Activated naive CD4-positive, alpha-beta T cell treated with anti-CD3 and anti-CD28 coated beads for 36 hours (primary cell): ENCODE measurements at regions not wholly inside any gene's neighbourhood (a gene's known extent, or its start where the extent isn't known, plus 50 kb on each side); places are given as distances from the start of the nearest gene placed in this dataset.

ENCODE experiments used
- CTCF ChIA-PET: fragments of 350-600 bp; sonication (Branson Sonifier 250); formaldehyde crosslinking; loops from one replicate; lab custom pipeline; 2021; ENCODE audit warnings: antibody characterized with exemption; lab: Charles Lee
- DNase-seq: peaks from one replicate; pipeline ENCODE4 v3.0.0-alpha.2; 2020
- H3K27ac Mint-ChIP-seq: one replicate; pipeline ENCODE4 v1.8.0; 2021; ENCODE audit warnings: mild to moderate bottlenecking, mixed read lengths
- H3K27me3 Mint-ChIP-seq: one replicate; pipeline ENCODE4 v1.8.0; 2021; ENCODE audit warnings: low read depth, mixed read lengths
- H3K36me3 Mint-ChIP-seq: one replicate; pipeline ENCODE4 v1.8.0; 2021; ENCODE audit warnings: low read depth, mixed read lengths
- H3K4me1 Mint-ChIP-seq: one replicate; pipeline ENCODE4 v1.8.0; 2021; ENCODE audit warnings: low read depth, mixed read lengths
- H3K4me3 Mint-ChIP-seq: one replicate; pipeline ENCODE4 v1.8.0; 2021; ENCODE audit warnings: mild to moderate bottlenecking, moderate library complexity, mixed read lengths
- H3K9me3 Mint-ChIP-seq: one replicate; pipeline ENCODE4 v1.8.0; 2021; ENCODE audit warnings: mixed read lengths
- intact Hi-C: fragments of 100-400 bp; cut with micrococcal nuclease; formaldehyde crosslinking; loops from one replicate; pipeline ENCODE4 v1.15.1; 2023

DNA sequence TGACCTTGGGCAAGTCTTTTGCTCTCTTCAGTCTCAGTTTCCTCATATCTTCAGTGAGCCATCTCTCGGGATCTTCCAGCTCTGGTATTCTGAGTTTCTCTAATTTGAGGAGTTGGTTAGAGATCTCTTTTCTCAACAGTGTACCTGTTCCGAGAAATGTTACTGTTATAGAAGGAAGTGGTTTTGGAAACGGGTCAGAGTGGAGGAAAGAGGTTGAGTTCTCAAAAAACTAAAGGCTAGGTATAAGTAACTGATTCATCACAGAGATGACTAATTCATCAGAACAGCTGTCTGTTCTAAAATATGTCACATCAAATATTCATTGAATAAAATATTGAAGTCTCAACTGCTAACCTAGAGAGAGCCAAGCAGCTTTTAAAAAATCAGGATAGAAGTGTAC is 106.6 kb downstream of the PALM2AKAP2 start:
- no peaks in the 10 kb centered on the region for H3K9me3 Mint-ChIP-seq
- H3K4me1 Mint-ChIP-seq = peaks cover 61% of the 10 kb centered on the region
- DNase-seq = peak; percentile 46
- intact Hi-C loops = loop anchor here (1.0 to 10.0 kb wide), 12 partner anchors 9 to 872 kb away; partner anchors contain the start of genes CTNNAL1 and TXN
- CTCF ChIA-PET = interaction anchor here (0.7 to 4.2 kb wide), 4 partner anchors 11 to 88 kb away, joined by 4 to 15 read pairs (median 6); no protein-coding TSS in a partner anchor
- H3K27ac Mint-ChIP-seq = peak overlapping the region; percentile 96
- no peak overlapping the region for H3K4me3 Mint-ChIP-seq
- no peaks in the 10 kb centered on the region for H3K27me3 Mint-ChIP-seq
- H3K36me3 Mint-ChIP-seq = peaks cover 2% of the 10 kb centered on the region

DNA sequence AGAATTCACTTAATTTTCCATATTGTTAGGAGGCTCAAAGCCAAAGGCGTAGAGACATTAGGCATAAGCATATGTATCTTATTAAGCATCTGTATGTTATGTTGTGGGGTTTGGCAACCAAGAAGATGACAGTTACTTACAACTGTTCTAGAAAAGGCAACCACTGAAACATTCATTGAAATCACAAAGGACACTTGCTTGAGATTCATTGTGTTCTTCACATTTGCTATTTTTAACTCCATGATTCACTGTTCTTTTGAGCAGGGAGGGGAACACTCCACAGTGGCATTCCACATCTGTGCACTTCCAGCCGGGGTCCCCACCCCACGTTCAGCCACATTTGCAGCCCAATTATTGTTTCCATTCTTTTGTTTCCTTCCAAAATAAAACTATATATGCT is 107.1 kb downstream of the PALM2AKAP2 start:
- Mint-ChIP-seq H3K4me3 (no peak overlapping the region), H3K27ac (peak overlapping the region; percentile 96), H3K27me3 (no peaks in the 10 kb centered on the region), H3K9me3 (no peaks in the 10 kb centered on the region), H3K36me3 (peaks cover 2% of the 10 kb centered on the region), H3K4me1 (peaks cover 61% of the 10 kb centered on the region)
- intact Hi-C loops = loop anchor here (2.0 to 10.0 kb wide), 5 partner anchors 370 to 872 kb away; partner anchors contain the start of genes CTNNAL1 and TXN
- no peak for DNase-seq
- CTCF ChIA-PET = interaction anchor here (0.6 to 4.2 kb wide), 6 partner anchors 11 to 261 kb away, joined by 3 to 15 read pairs (median 4); no protein-coding TSS in a partner anchor

DNA sequence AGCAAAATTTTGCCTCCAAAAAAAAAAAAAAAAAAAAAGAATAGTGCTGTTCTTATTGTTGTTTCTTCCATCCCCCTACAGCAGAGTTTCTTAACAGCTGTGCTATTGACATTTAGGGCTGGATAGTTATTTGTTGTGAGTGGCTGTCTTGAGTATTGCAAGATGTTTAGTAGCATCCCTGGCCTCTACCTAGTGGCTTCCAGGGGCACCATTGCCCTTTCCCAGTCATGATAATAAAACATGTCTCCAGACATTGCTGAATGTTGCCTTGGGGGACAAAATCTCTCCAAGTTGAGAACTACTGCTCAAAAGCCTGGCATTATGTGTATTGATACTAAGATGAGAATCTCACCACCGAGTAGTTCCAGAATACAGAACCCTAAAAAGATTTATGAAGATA is 108.7 kb downstream of the PALM2AKAP2 start:
- peaks cover 2% of the 10 kb centered on the region for H3K36me3 Mint-ChIP-seq
- peaks cover 66% of the 10 kb centered on the region for H3K4me1 Mint-ChIP-seq
- H3K9me3 Mint-ChIP-seq = no peaks in the 10 kb centered on the region
- no peak for DNase-seq
- H3K4me3 Mint-ChIP-seq = no peak overlapping the region
- peak overlapping the region; percentile 75 for H3K27ac Mint-ChIP-seq
- CTCF ChIA-PET = interaction anchor here (1.0 to 4.2 kb wide), 4 partner anchors 11 to 265 kb away, joined by 3 to 15 read pairs (median 6); no protein-coding TSS in a partner anchor
- no peaks in the 10 kb centered on the region for H3K27me3 Mint-ChIP-seq
- intact Hi-C loops = loop anchor here (10.0 kb wide), 3 partner anchors 444 to 874 kb away; partner anchors contain the start of gene CTNNAL1

DNA sequence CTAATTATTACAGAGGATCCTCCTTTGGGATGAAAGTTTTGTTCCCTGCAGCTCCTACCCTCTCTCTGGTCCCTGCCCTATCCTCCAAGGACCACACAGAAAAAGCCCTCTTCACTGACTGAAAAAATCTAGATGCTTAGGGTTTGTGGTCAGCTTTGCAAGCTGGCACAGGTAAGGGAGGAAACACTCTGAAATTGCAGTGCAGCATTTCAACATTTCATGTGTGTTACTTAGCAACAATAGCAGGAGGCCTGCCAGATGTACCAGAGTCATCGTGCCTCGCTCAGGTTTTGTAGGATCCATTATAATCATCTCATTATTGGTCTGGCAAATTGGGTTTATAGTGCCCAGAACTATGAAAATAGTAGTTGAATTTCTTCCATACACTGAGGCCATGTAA is 109.5 kb downstream of the PALM2AKAP2 start:
- H3K4me3 Mint-ChIP-seq = no peak overlapping the region
- intact Hi-C loops = loop anchor here (10.0 kb wide), 3 partner anchors 445 to 875 kb away; partner anchors contain the start of gene CTNNAL1
- H3K27ac Mint-ChIP-seq = peak overlapping the region; percentile 75
- H3K36me3 Mint-ChIP-seq = peaks cover 2% of the 10 kb centered on the region
- H3K27me3 Mint-ChIP-seq = no peaks in the 10 kb centered on the region
- peaks cover 68% of the 10 kb centered on the region for H3K4me1 Mint-ChIP-seq
- CTCF ChIA-PET = interaction anchor here (1.0 to 1.4 kb wide), 2 partner anchors 10 to 264 kb away, joined by 3 read pairs; no protein-coding TSS in a partner anchor
- no peaks in the 10 kb centered on the region for H3K9me3 Mint-ChIP-seq
- no peak for DNase-seq

DNA sequence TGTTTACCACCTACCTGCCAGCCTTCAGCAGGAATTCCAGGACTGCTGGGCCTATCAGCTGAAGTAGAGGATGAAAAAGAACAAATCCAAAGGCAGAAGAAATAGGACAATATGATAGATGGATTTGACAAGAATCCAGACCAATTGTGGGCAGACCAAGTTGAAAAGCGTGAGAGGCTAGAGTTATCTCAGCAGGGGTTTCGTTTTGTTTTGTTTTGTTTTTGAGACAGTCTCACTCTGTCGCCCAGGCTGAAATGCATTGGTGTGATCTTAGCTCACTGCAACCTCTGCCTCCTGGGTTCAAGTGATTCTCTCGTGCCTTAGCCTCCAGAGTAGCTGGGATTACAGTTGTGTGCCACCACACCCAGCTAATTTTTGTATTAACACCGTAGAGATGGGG is 113.2 kb downstream of the PALM2AKAP2 start:
- Mint-ChIP-seq H3K36me3 (peaks cover 2% of the 10 kb centered on the region), H3K4me1 (peaks cover 52% of the 10 kb centered on the region), H3K4me3 (no peak overlapping the region), H3K9me3 (peaks cover 2% of the 10 kb centered on the region), H3K27me3 (no peaks in the 10 kb centered on the region), H3K27ac (peak overlapping the region; percentile 78)
- no peak for DNase-seq
- CTCF ChIA-PET = interaction anchor here (1.2 to 2.8 kb wide), 3 partner anchors 10 to 251 kb away, joined by 3 to 8 read pairs (median 7); no protein-coding TSS in a partner anchor
- intact Hi-C loops = no loop called here

DNA sequence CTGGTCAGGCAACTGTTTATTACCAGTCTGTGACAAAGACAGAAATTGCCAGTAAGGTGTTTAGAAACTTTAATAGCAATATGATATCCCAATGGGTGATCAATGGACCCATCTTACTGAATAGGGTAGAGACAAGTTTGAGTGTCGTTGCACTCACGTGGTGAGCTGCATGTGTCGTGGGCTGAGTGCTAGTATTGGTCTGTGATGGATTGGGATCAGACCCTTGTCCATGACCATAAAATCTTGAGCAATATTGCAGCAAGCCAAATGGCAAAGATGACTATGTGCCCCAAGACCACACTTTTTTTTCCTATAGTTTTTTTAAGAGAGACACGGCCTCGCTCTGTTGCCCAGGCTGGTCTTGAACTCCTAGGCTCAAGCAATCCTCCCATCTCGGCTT is 114.5 kb downstream of the PALM2AKAP2 start:
- Mint-ChIP-seq H3K36me3 (peaks cover 2% of the 10 kb centered on the region), H3K4me3 (no peak overlapping the region), H3K9me3 (peaks cover 2% of the 10 kb centered on the region), H3K4me1 (peaks cover 43% of the 10 kb centered on the region), H3K27ac (peak overlapping the region; percentile 92), H3K27me3 (no peaks in the 10 kb centered on the region)
- CTCF ChIA-PET = interaction anchor here (0.7 kb wide), 1 partner anchor 1349 kb away, joined by 3 read pairs; no protein-coding TSS in a partner anchor
- DNase-seq = no peak
- intact Hi-C loops = loop anchor here (2.0 kb wide), 3 partner anchors 40 to 784 kb away; partner anchors contain the start of gene TXN

DNA sequence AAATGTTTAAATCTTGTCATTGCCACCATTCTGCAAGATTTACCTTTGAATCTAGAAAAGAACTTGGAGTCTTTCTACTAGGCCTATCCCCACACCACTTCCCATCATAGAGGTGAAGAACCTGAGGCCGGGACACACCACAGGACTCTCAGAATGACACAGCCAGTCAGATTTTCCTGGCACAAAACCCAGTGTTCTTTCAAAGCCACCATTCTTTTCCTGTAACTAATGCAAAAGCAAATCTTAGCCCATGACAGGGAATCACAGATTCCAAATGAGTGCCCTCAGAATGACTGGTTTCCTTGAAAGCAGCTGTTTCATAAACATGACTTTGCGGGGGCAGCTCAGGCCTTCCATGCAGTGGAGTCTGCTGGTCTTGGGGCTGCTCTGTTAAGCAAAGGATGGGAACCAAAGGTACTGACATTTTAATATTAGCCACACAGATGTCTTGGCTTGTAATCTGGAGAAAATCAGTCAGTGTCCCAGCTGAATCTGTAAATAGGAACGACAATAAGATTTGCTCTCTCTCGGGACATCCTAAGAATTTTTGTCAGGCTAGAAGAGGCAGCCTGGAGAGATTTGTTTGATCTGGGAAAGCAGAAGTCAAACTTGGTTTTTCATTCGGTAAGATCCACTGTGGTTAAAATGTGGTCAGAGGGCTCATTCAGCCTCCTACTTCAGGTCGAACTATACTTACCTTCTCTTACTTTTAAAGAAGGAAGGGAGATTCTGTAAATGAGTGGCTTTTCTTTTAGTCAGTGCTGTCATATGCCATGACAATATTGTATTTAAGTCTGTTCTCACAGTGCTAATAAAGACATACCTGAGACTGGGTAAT is 115.1 kb downstream of the PALM2AKAP2 start:
- DNase-seq = peak; percentile 89
- CTCF ChIA-PET = no interaction called here
- peaks cover 36% of the 10 kb centered on the region for H3K4me1 Mint-ChIP-seq
- H3K9me3 Mint-ChIP-seq = peaks cover 2% of the 10 kb centered on the region
- intact Hi-C loops = loop anchor here (1.0 to 2.0 kb wide), 9 partner anchors 9 to 784 kb away; partner anchors contain the start of gene TXN
- H3K36me3 Mint-ChIP-seq = peaks cover 2% of the 10 kb centered on the region
- peak overlapping the region; percentile 92 for H3K27ac Mint-ChIP-seq
- peak overlapping the region; percentile 45 for H3K4me3 Mint-ChIP-seq
- H3K27me3 Mint-ChIP-seq = no peaks in the 10 kb centered on the region

DNA sequence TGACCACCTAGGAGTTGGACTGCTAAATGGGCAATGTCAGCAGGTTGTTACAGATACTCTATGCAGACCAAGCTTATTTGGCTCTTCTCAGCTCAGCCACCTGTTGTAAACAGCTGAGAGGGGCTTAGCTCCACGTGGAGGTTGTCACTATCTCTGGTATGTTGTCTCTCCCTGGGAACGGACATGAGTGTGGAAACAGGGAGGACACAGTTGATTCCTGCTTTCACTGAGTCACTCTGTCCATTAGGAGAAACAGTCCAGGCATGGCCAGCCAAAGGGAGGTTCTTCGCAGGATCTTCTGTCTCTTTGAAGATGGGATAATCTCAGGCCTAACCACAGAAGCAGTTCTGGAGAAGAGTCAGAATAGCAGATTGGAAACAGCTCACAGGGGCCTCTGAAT is 121.2 kb downstream of the PALM2AKAP2 start:
- Mint-ChIP-seq H3K9me3 (no peaks in the 10 kb centered on the region), H3K27ac (no peak overlapping the region), H3K4me1 (peaks cover 3% of the 10 kb centered on the region), H3K4me3 (no peak overlapping the region), H3K27me3 (no peaks in the 10 kb centered on the region), H3K36me3 (no peaks in the 10 kb centered on the region)
- no peak for DNase-seq
- CTCF ChIA-PET = interaction anchor here (1.0 to 8.7 kb wide), 5 partner anchors 15 to 254 kb away, joined by 3 to 87 read pairs (median 4); no protein-coding TSS in a partner anchor
- intact Hi-C loops = no loop called here

DNA sequence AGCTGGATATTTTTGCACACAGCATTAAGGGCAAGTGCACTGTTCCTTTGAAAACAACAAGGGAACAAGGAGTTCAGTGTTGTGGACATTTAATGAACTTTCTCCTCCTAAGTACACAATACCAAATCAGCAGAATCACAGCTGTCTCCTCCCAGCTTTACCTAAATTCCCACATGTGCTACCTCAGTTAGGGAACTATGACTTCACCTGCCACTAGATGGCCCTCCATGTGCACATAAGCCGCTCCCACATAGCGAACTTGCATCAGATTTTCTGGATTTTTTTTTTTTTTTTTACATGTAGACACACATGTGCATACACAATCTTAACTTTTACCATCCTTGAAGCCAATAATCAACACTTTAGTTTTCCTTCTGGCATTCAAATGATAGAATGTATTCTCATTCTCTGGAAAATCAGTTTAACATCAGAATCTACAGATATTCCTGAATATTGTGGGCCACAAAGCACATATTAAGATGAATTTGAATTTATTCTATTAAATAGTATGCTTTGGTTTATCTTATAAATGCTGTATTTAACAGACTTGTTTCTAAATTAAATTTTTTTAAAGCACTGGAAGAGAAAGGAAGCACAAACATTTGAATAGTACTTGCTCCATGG is 123.6 kb downstream of the PALM2AKAP2 start:
- H3K9me3 Mint-ChIP-seq = no peaks in the 10 kb centered on the region
- no peak overlapping the region for H3K27ac Mint-ChIP-seq
- no peaks in the 10 kb centered on the region for H3K27me3 Mint-ChIP-seq
- no peaks in the 10 kb centered on the region for H3K36me3 Mint-ChIP-seq
- intact Hi-C loops = loop anchor here (1.0 to 2.0 kb wide), 6 partner anchors 155 to 720 kb away; no protein-coding TSS in a partner anchor
- H3K4me1 Mint-ChIP-seq = peaks cover 11% of the 10 kb centered on the region
- DNase-seq = peak; percentile 83
- CTCF ChIA-PET = interaction anchor here (0.6 to 8.7 kb wide), 33 partner anchors 11 to 1126 kb away, joined by 3 to 87 read pairs (median 4); no protein-coding TSS in a partner anchor
- H3K4me3 Mint-ChIP-seq = no peak overlapping the region

DNA sequence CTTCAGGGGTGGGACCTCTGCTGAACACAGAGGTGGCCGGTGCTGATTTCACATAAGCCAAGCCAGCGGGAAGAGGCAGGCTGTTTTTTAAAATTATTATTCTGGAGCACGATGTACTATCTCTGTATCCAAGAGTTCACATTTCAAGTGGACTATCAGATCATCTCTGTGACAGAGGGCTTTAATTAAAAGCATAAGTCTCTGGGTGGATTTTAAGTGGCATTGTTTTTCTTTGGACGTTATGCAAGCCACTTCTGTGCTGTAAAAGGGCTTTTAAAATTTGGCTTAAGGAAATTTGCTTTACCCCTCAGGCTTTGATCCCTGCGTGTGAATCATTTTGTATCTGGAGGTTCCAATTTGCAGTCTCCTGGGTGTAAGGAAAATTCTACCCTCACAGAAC is 124.7 kb downstream of the PALM2AKAP2 start:
- peaks cover 11% of the 10 kb centered on the region for H3K4me1 Mint-ChIP-seq
- intact Hi-C loops = no loop called here
- no peak for DNase-seq
- no peaks in the 10 kb centered on the region for H3K36me3 Mint-ChIP-seq
- H3K9me3 Mint-ChIP-seq = no peaks in the 10 kb centered on the region
- H3K4me3 Mint-ChIP-seq = no peak overlapping the region
- CTCF ChIA-PET = interaction anchor here (0.6 to 8.7 kb wide), 13 partner anchors 13 to 253 kb away, joined by 3 to 87 read pairs (median 8); no protein-coding TSS in a partner anchor
- H3K27ac Mint-ChIP-seq = no peak overlapping the region
- no peaks in the 10 kb centered on the region for H3K27me3 Mint-ChIP-seq

DNA sequence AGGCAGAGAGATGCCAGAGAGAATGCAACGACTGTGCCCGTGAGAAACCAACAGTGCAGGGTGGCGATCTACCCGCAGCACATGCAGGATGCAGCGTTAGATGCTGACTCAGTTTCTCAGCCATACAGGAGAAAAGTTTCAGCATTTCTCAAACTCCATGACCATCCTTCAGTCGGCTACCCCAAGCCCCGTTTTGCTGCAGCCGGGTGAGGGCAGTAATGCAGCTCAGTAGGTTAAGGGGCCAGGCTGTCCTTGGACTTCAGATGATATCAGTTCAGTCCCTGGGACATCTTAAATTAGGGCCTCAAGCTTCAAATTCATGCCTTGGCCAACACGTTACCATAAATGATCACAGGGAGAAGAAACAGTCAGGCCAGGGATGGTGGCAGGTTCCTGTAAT is 125.5 kb downstream of the PALM2AKAP2 start:
- intact Hi-C loops = no loop called here
- H3K4me3 Mint-ChIP-seq = no peak overlapping the region
- H3K36me3 Mint-ChIP-seq = no peaks in the 10 kb centered on the region
- no peak for DNase-seq
- CTCF ChIA-PET = interaction anchor here (0.7 to 8.7 kb wide), 7 partner anchors 74 to 248 kb away, joined by 3 to 87 read pairs (median 4); no protein-coding TSS in a partner anchor
- H3K27ac Mint-ChIP-seq = no peak overlapping the region
- no peaks in the 10 kb centered on the region for H3K27me3 Mint-ChIP-seq
- H3K4me1 Mint-ChIP-seq = peaks cover 11% of the 10 kb centered on the region
- no peaks in the 10 kb centered on the region for H3K9me3 Mint-ChIP-seq
